ENCODE measurements at regions not wholly inside any gene's neighbourhood (a gene's known extent, or its start where the extent isn't known, plus 50 kb on each side); places are given as distances from the start of the nearest gene placed in this dataset.

GRCh38 chr11:8839306-8839956 is 71.6 kb upstream of the AKIP1 start:
- TF ChIP-seq CTCF (conservative IDR thresholded peaks at IDR 0.05), result no peak
- no peak for TF ChIP-seq ZFX (IDR thresholded peaks at IDR 0.05)
